DND-41 (cell line): ENCODE measurements at regions not wholly inside any gene's neighbourhood (a gene's known extent, or its start where the extent isn't known, plus 50 kb on each side); places are given as distances from the start of the nearest gene placed in this dataset.

ENCODE experiments used
- ATAC-seq: fragments of 200-7000 bp; cut with Tn5 transposase; 3 replicates; pipeline ENCODE4 v1.9.1; 2021; ENCODE audit warnings: low read depth; ENCODE audit not compliant: insufficient read depth
- DNase-seq: peaks from one replicate; pipeline ENCODE4 v3.0.0-alpha.2; 2020
- H2AFZ ChIP-seq: 2 replicates; pipeline ENCODE4 v1.6.0; 2012; ENCODE audit warnings: low read depth, low read length
- H3K27ac ChIP-seq: 2 replicates; pipeline ENCODE4 v1.5.1; 2012; ENCODE audit warnings: low read length, inconsistent platforms
- H3K27me3 ChIP-seq: fragments of 200-600 bp; sonication (generic); 2 replicates; pipeline ENCODE4 v1.6.0; 2012; ENCODE audit warnings: low read length, mild to moderate bottlenecking, inconsistent platforms; ENCODE audit not compliant: insufficient read depth, poor library complexity
- H3K36me3 ChIP-seq: 2 replicates; pipeline ENCODE4 v1.5.1; 2012; ENCODE audit warnings: low read length, inconsistent platforms; ENCODE audit not compliant: insufficient read depth
- H3K4me1 ChIP-seq: 2 replicates; pipeline ENCODE4 v1.5.1; 2012; ENCODE audit warnings: mild to moderate bottlenecking, low read length; ENCODE audit not compliant: insufficient read depth
- H3K4me2 ChIP-seq: 2 replicates; pipeline ENCODE4 v1.6.0; 2012; ENCODE audit warnings: mild to moderate bottlenecking, moderate library complexity, low read length, inconsistent platforms; ENCODE audit not compliant: insufficient read depth
- H3K4me3 ChIP-seq, 2 experiments: fragments of 200-600 bp in 1 of 2; shearing (Covaris generic) in 1 of 2; 2 replicates each; pipeline ENCODE4 v1.5.1; 2012 to 2016; ENCODE audit warnings: inconsistent platforms in 2 of 2, low read length in 2 of 2, mild to moderate bottlenecking in 2 of 2, low read depth in 1 of 2, moderate library complexity in 1 of 2
- H3K79me2 ChIP-seq: 2 replicates; pipeline ENCODE4 v1.6.0; 2012; ENCODE audit warnings: low read length, inconsistent platforms; ENCODE audit not compliant: insufficient read depth
- H3K9ac ChIP-seq: 2 replicates; pipeline ENCODE4 v1.6.0; 2012; ENCODE audit warnings: low read depth, mild to moderate bottlenecking, inconsistent platforms, low read length, moderate library complexity
- H3K9me3 ChIP-seq: 2 replicates; pipeline ENCODE4 v1.5.1; 2012; ENCODE audit warnings: low read length, moderate library complexity, mild to moderate bottlenecking, inconsistent platforms; ENCODE audit not compliant: insufficient read depth, severe bottlenecking
- H4K20me1 ChIP-seq: 2 replicates; pipeline ENCODE4 v1.6.0; 2012; ENCODE audit warnings: low read length; ENCODE audit not compliant: insufficient read depth
- EZH2 ChIP-seq: IDR thresholded peaks from 3 replicates; pipeline ENCODE4 v1.6.1; 2012; ENCODE audit warnings: borderline replicate concordance, low read depth, mild to moderate bottlenecking, moderate library complexity, low read length, inconsistent platforms; ENCODE audit not compliant: severe bottlenecking
- TF ChIP-seq, protein P1 (sequence below): IDR thresholded peaks from 2 replicates; pipeline ENCODE4 v1.5.1; 2012; ENCODE audit warnings: borderline replicate concordance, low read length, moderate library complexity, mild to moderate bottlenecking; ENCODE audit not compliant: poor library complexity, severe bottlenecking; ENCODE audit errors: extremely low read depth

DNA sequence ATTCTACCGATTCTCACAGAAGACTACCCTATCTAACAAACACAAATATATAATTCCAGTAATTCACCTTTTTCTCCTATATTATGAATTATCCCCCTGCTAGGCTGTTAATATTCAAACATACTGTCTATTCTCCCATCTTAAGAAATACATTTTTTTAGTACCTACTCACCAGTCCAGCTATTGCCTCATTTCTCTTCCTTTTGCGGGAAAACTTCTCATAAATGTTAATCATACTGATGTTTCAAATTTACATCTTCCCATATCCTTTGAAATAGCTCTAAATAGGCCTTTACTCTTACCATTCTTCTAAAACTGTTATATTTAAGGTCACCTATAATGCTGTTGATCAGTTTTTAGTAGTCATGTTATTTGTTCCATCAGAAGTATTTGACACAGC is 759.1 kb upstream of the SLIT2 start:
- TF ChIP-seq, protein P1, sequence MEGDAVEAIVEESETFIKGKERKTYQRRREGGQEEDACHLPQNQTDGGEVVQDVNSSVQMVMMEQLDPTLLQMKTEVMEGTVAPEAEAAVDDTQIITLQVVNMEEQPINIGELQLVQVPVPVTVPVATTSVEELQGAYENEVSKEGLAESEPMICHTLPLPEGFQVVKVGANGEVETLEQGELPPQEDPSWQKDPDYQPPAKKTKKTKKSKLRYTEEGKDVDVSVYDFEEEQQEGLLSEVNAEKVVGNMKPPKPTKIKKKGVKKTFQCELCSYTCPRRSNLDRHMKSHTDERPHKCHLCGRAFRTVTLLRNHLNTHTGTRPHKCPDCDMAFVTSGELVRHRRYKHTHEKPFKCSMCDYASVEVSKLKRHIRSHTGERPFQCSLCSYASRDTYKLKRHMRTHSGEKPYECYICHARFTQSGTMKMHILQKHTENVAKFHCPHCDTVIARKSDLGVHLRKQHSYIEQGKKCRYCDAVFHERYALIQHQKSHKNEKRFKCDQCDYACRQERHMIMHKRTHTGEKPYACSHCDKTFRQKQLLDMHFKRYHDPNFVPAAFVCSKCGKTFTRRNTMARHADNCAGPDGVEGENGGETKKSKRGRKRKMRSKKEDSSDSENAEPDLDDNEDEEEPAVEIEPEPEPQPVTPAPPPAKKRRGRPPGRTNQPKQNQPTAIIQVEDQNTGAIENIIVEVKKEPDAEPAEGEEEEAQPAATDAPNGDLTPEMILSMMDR: no peak
- no peak for TF ChIP-seq EZH2
- Histone ChIP-seq H3K4me2 (no peak overlapping the region), H4K20me1 (no peaks in the 10 kb centered on the region), H3K36me3 (no peaks in the 10 kb centered on the region), H3K9ac (no peak overlapping the region), H3K4me3 (no peak overlapping the region), H3K27me3 (no peaks in the 10 kb centered on the region), H3K27ac (no peak overlapping the region), H3K9me3 (no peaks in the 10 kb centered on the region), H3K4me1 (no peaks in the 10 kb centered on the region), H3K79me2 (no peaks in the 10 kb centered on the region), H2AFZ (no peak overlapping the region)
- ATAC-seq: no peak
- DNase-seq: no peak

DNA sequence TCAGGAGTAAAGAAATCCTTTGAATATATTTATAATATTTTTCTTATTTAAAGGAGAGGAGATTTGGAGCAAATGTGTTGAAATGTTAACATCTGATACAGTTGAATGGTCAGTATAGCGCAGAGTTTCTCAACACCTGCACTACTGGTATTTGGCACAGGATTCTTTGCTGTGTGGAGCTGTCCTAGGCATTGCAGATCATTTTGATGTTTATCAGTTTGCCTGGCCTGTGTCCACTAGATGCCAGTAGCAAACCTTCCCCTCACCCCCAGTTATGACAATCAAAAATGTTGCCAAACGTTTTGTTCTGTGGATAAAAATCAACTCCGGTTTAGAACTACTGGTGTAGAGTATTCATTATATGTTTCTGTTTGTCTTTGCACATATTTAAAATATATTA is 765.3 kb upstream of the SLIT2 start:
- H2AFZ ChIP-seq: no peak overlapping the region
- H3K27ac ChIP-seq: no peak overlapping the region
- H3K27me3 ChIP-seq: no peaks in the 10 kb centered on the region
- no peaks in the 10 kb centered on the region for H4K20me1 ChIP-seq
- H3K4me3 ChIP-seq: no peak overlapping the region
- TF ChIP-seq EZH2: no peak
- TF ChIP-seq, protein P1: no peak
- ATAC-seq (0 out of 3 replicates have a peak, but pooled peaks have one; percentile 37), DNase-seq (no peak)
- no peaks in the 10 kb centered on the region for H3K79me2 ChIP-seq
- H3K4me2 ChIP-seq: no peak overlapping the region
- no peaks in the 10 kb centered on the region for H3K36me3 ChIP-seq
- H3K4me1 ChIP-seq: no peaks in the 10 kb centered on the region
- H3K9ac ChIP-seq: no peak overlapping the region
- no peaks in the 10 kb centered on the region for H3K9me3 ChIP-seq

DNA sequence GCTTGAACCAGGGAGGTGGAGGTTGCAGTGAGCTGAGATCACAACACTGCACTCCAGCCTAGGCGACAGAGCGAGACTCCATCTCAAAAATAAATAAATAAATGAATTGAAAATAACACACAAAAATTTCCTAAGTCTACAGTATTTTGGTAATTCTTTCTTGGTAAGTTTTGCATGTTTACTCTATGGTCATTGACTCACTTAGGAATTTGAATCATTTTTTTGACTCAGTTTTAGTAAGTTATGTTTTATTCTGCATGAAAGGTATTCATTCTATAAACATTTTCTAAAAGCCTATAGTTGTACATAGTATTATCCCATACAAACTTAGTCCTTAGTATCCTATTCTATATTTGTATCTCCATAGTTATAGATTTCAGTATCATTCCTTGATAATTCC is 772.9 kb upstream of the SLIT2 start:
- Histone ChIP-seq H3K4me2 (no peak overlapping the region), H3K27ac (no peak overlapping the region), H3K4me3 (no peak overlapping the region), H3K9ac (no peak overlapping the region), H3K27me3 (no peaks in the 10 kb centered on the region), H4K20me1 (no peaks in the 10 kb centered on the region), H3K79me2 (no peaks in the 10 kb centered on the region), H2AFZ (no peak overlapping the region), H3K4me1 (no peaks in the 10 kb centered on the region), H3K9me3 (no peaks in the 10 kb centered on the region), H3K36me3 (no peaks in the 10 kb centered on the region)
- no peak for DNase-seq
- no peak for TF ChIP-seq EZH2
- TF ChIP-seq, protein P1: no peak
- no peak for ATAC-seq

DNA sequence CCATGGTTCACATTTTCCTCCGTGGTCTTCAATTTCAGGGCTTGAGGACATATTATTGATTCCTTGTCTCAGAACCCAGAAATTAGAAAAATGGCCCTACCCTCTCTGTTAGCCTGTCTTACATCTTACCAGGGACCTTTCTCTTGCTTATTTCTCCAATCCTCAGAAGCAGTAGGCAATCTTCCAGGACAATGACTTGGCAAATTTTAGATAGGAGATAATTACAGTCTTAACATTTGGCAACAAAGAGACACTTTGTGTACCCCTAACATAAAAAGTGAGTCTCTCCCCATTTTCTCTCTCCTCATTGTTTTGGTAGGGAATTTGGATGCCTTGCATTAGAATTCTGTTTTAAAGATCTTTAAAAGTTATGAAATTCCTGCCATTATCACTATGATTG is 778.1 kb upstream of the SLIT2 start:
- H2AFZ ChIP-seq: no peak overlapping the region
- no peak for DNase-seq
- H3K36me3 ChIP-seq: no peaks in the 10 kb centered on the region
- H4K20me1 ChIP-seq: no peaks in the 10 kb centered on the region
- no peak overlapping the region for H3K27ac ChIP-seq
- no peaks in the 10 kb centered on the region for H3K79me2 ChIP-seq
- no peak for ATAC-seq
- TF ChIP-seq EZH2: no peak
- TF ChIP-seq, protein P1: no peak
- no peak overlapping the region for H3K4me3 ChIP-seq
- H3K4me1 ChIP-seq: no peaks in the 10 kb centered on the region
- no peaks in the 10 kb centered on the region for H3K9me3 ChIP-seq
- H3K9ac ChIP-seq: no peak overlapping the region
- H3K27me3 ChIP-seq: no peaks in the 10 kb centered on the region
- H3K4me2 ChIP-seq: no peak overlapping the region
